ENCODE measurements at regions not wholly inside any gene's neighbourhood (a gene's known extent, or its start where the extent isn't known, plus 50 kb on each side); places are given as distances from the start of the nearest gene placed in this dataset.

- TF ChIP-seq NFATC4 (CRISPR knock-in tag; IDR thresholded peaks at IDR 0.05) (no peak), JAZF1 (CRISPR knock-in tag; IDR thresholded peaks at IDR 0.05) (no peak), JUN (CRISPR knock-in tag; IDR thresholded peaks at IDR 0.05) (no peak), IRF2 (CRISPR knock-in tag; IDR thresholded peaks at IDR 0.05; ENCODE audit: borderline replicate concordance, low read depth) (no peak), OVOL2 (CRISPR knock-in tag; IDR thresholded peaks at IDR 0.05; ENCODE audit: borderline replicate concordance) (no peak), E2F4 (CRISPR knock-in tag; IDR thresholded peaks at IDR 0.05; ENCODE audit: borderline replicate concordance, low read depth) (no peak), ZNF121 (CRISPR knock-in tag; IDR thresholded peaks at IDR 0.05) (no peak)
- TF ChIP-seq, protein P1, sequence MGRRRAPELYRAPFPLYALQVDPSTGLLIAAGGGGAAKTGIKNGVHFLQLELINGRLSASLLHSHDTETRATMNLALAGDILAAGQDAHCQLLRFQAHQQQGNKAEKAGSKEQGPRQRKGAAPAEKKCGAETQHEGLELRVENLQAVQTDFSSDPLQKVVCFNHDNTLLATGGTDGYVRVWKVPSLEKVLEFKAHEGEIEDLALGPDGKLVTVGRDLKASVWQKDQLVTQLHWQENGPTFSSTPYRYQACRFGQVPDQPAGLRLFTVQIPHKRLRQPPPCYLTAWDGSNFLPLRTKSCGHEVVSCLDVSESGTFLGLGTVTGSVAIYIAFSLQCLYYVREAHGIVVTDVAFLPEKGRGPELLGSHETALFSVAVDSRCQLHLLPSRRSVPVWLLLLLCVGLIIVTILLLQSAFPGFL (CRISPR knock-in tag; IDR thresholded peaks at IDR 0.05; ENCODE audit: borderline replicate concordance), result no peak
- no peak for DNase-seq (ENCODE audit: low spot score)
- H3K36me3 Mint-ChIP-seq, result peaks cover 70% of the 10 kb centered on the region
- H3K4me3 Mint-ChIP-seq, result no peak overlapping the region
- CTCF ChIA-PET, result no interaction called here
- ATAC-seq, result no peak
- POLR2A ChIA-PET, result no interaction called here
- no peaks in the 10 kb centered on the region for H3K4me1 Mint-ChIP-seq
- H3K27me3 Mint-ChIP-seq (ENCODE audit: low read depth), result peaks cover 51% of the 10 kb centered on the region
- no peak overlapping the region for H3K27ac Mint-ChIP-seq
- peaks cover 77% of the 10 kb centered on the region for H3K9me3 Mint-ChIP-seq
Measured at GRCh38 chr1:5231541-5232315, 577.3 kb downstream of the AJAP1 start.

- Mint-ChIP-seq H3K27ac (no peak overlapping the region), H3K27me3 (ENCODE audit: low read depth) (peaks cover 81% of the 10 kb centered on the region), H3K4me3 (no peak overlapping the region), H3K4me1 (no peaks in the 10 kb centered on the region), H3K9me3 (peaks cover 72% of the 10 kb centered on the region), H3K36me3 (peaks cover 59% of the 10 kb centered on the region)
- no peak for ATAC-seq
- CTCF ChIA-PET, result no interaction called here
- no peak for DNase-seq (ENCODE audit: low spot score)
- POLR2A ChIA-PET, result no interaction called here
- TF ChIP-seq AR (CRISPR knock-in tag; IDR thresholded peaks at IDR 0.05) (no peak), KAT7 (CRISPR knock-in tag; IDR thresholded peaks at IDR 0.05; ENCODE audit: borderline replicate concordance) (no peak), TP53 (CRISPR knock-in tag; IDR thresholded peaks at IDR 0.05) (no peak), ATF3 (CRISPR knock-in tag; conservative IDR thresholded peaks at IDR 0.05) (no peak), FOXK1 (CRISPR knock-in tag; IDR thresholded peaks at IDR 0.05) (no peak), ETV6 (CRISPR knock-in tag; IDR thresholded peaks at IDR 0.05) (no peak), FOXJ3 (CRISPR knock-in tag; IDR thresholded peaks at IDR 0.05; ENCODE audit: borderline replicate concordance) (no peak)
- TF ChIP-seq, protein P2, sequence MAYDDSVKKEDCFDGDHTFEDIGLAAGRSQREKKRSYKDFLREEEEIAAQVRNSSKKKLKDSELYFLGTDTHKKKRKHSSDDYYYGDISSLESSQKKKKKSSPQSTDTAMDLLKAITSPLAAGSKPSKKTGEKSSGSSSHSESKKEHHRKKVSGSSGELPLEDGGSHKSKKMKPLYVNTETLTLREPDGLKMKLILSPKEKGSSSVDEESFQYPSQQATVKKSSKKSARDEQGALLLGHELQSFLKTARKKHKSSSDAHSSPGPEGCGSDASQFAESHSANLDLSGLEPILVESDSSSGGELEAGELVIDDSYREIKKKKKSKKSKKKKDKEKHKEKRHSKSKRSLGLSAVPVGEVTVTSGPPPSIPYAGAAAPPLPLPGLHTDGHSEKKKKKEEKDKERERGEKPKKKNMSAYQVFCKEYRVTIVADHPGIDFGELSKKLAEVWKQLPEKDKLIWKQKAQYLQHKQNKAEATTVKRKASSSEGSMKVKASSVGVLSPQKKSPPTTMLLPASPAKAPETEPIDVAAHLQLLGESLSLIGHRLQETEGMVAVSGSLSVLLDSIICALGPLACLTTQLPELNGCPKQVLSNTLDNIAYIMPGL (CRISPR knock-in tag; IDR thresholded peaks at IDR 0.05), result no peak
Measured at GRCh38 chr1:5227114-5227513, 572.7 kb downstream of the AJAP1 start.

All from WTC11 (cell line).